Neural progenitor cell (in vitro differentiated cells): ENCODE measurements at regions not wholly inside any gene's neighbourhood (a gene's known extent, or its start where the extent isn't known, plus 50 kb on each side); places are given as distances from the start of the nearest gene placed in this dataset.

Experiments used
- DNase-seq: peaks from one replicate; pipeline ENCODE4 v3.0.0-alpha.2; 2016; ENCODE audit warnings: low spot score
- H2AFZ ChIP-seq: fragments of 200-600 bp; sonication (generic); replicated peaks from 2 replicates; pipeline ENCODE4 v1.6.1; 2016; ENCODE audit warnings: antibody characterized with exemption
- H3F3A ChIP-seq: fragments of 200-600 bp; sonication (generic); 2 replicates; pipeline ENCODE4 v1.6.1; 2016; ENCODE audit warnings: antibody characterized with exemption, low read depth
- H3K27ac ChIP-seq: fragments of 200-600 bp; sonication (generic); 2 replicates; pipeline ENCODE4 v1.5.1; 2016; ENCODE audit warnings: mild to moderate bottlenecking
- H3K27me3 ChIP-seq: fragments of 200-600 bp; sonication (generic); 2 replicates; pipeline ENCODE4 v1.6.1; 2016; ENCODE audit warnings: mild to moderate bottlenecking, moderate library complexity
- H3K36me3 ChIP-seq: fragments of 200-600 bp; sonication (generic); 2 replicates; pipeline ENCODE4 v1.5.1; 2016
- H3K4me1 ChIP-seq: fragments of 200-600 bp; sonication (generic); 2 replicates; pipeline ENCODE4 v1.6.1; 2016; ENCODE audit warnings: mixed run types
- H3K4me2 ChIP-seq: fragments of 200-600 bp; sonication (generic); 2 replicates; pipeline ENCODE4 v1.6.1; 2016
- H3K4me3 ChIP-seq: fragments of 200-600 bp; sonication (generic); 2 replicates; pipeline ENCODE4 v1.5.1; 2016
- H3K79me2 ChIP-seq: fragments of 200-600 bp; sonication (generic); 2 replicates; pipeline ENCODE4 v1.6.1; 2016; ENCODE audit warnings: low read depth
- H3K9ac ChIP-seq: fragments of 200-600 bp; sonication (generic); 2 replicates; pipeline ENCODE4 v1.6.1; 2016
- H3K9me3 ChIP-seq: fragments of 200-600 bp; sonication (generic); 2 replicates; pipeline ENCODE4 v1.5.1; 2016; ENCODE audit warnings: low read depth
- H4K20me1 ChIP-seq: fragments of 200-600 bp; sonication (generic); 2 replicates; pipeline ENCODE4 v1.6.1; 2016; ENCODE audit warnings: low read depth
- H3K27ac Mint-ChIP-seq: 3 replicates; pipeline ENCODE4 v1.8.0; 2021; ENCODE audit warnings: mixed read lengths
- H3K27me3 Mint-ChIP-seq: 2 replicates; pipeline ENCODE4 v1.8.0; 2022; ENCODE audit warnings: low read depth, mild to moderate bottlenecking, inconsistent platforms, moderate library complexity, mixed read lengths; ENCODE audit not compliant: insufficient read depth
- H3K36me3 Mint-ChIP-seq: 3 replicates; pipeline ENCODE4 v1.8.0; 2021; ENCODE audit warnings: mixed read lengths
- H3K4me1 Mint-ChIP-seq: 3 replicates; pipeline ENCODE4 v1.8.0; 2021; ENCODE audit warnings: mixed read lengths
- H3K4me3 Mint-ChIP-seq: 3 replicates; pipeline ENCODE4 v1.8.0; 2021; ENCODE audit warnings: mild to moderate bottlenecking, moderate library complexity, mixed read lengths
- H3K9me3 Mint-ChIP-seq: 3 replicates; pipeline ENCODE4 v1.8.0; 2020; ENCODE audit warnings: mixed read lengths
- CTCF ChIP-seq: fragments of 200-600 bp; sonication (generic); IDR thresholded peaks from 2 replicates; pipeline ENCODE4 v1.5.1; 2017; ENCODE audit warnings: antibody characterized with exemption, mild to moderate bottlenecking
- EZH2 ChIP-seq: fragments of 200-600 bp; sonication (generic); IDR thresholded peaks from 2 replicates; pipeline ENCODE4 v1.6.1; 2017; ENCODE audit warnings: antibody characterized with exemption, mild to moderate bottlenecking, moderate library complexity
- EZH2phosphoT487 ChIP-seq: fragments of 200-600 bp; sonication (generic); IDR thresholded peaks from 2 replicates; pipeline ENCODE4 v1.6.1; 2017; ENCODE audit warnings: antibody characterized with exemption

DNA sequence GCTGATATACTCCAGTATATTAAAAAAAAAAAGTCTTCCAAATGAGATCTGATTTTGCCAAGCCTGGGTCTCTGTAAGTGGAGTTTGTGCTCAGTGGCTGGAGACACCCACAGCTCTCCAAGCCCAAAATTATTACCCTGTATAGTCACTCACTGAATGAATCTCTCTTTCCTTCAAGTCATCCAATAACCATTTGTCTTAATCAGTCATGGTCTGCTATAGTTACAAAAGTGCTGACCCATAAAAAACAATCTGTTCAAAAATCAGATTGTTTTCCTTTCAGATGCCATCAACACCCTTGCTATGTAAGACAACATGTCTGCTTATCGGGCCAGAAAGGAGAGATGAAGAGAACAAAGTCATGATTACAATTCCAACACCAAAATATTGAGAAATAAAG lies 159.4 kb upstream of the FST start:
- no peak overlapping the region for H2AFZ ChIP-seq
- no peak overlapping the region for H3K4me2 ChIP-seq
- H3K4me3 ChIP-seq: no peak overlapping the region
- no peaks in the 10 kb centered on the region for H3F3A ChIP-seq
- no peak overlapping the region for H3K9ac ChIP-seq
- no peaks in the 10 kb centered on the region for H3K79me2 ChIP-seq
- H3K27me3 Mint-ChIP-seq: no peaks in the 10 kb centered on the region
- H3K9me3 ChIP-seq: no peaks in the 10 kb centered on the region
- no peak for DNase-seq
- H3K4me1 ChIP-seq: no peaks in the 10 kb centered on the region
- no peak overlapping the region for H3K4me3 Mint-ChIP-seq
- no peaks in the 10 kb centered on the region for H3K9me3 Mint-ChIP-seq
- no peak overlapping the region for H3K27ac ChIP-seq
- H3K36me3 ChIP-seq: no peaks in the 10 kb centered on the region
- TF ChIP-seq EZH2phosphoT487: no peak
- TF ChIP-seq EZH2: no peak
- no peaks in the 10 kb centered on the region for H4K20me1 ChIP-seq
- no peaks in the 10 kb centered on the region for H3K4me1 Mint-ChIP-seq
- H3K27me3 ChIP-seq: no peaks in the 10 kb centered on the region
- no peak overlapping the region for H3K27ac Mint-ChIP-seq
- no peaks in the 10 kb centered on the region for H3K36me3 Mint-ChIP-seq

GRCh38 chr5:53321721-53322120 lies 158.7 kb upstream of the FST start:
- Histone ChIP-seq H3K36me3 (no peaks in the 10 kb centered on the region), H3K27ac (no peak overlapping the region), H3K4me3 (no peak overlapping the region), H3K9me3 (no peaks in the 10 kb centered on the region), H3K4me1 (no peaks in the 10 kb centered on the region), H3K9ac (no peak overlapping the region), H3K27me3 (no peaks in the 10 kb centered on the region), H3F3A (no peaks in the 10 kb centered on the region), H2AFZ (no peak overlapping the region), H3K4me2 (no peak overlapping the region), H4K20me1 (no peaks in the 10 kb centered on the region), H3K79me2 (no peaks in the 10 kb centered on the region)
- H3K9me3 Mint-ChIP-seq: no peaks in the 10 kb centered on the region
- H3K27ac Mint-ChIP-seq: no peak overlapping the region
- H3K36me3 Mint-ChIP-seq: no peaks in the 10 kb centered on the region
- no peak for TF ChIP-seq EZH2phosphoT487
- H3K4me3 Mint-ChIP-seq: no peak overlapping the region
- no peaks in the 10 kb centered on the region for H3K27me3 Mint-ChIP-seq
- DNase-seq: no peak
- no peaks in the 10 kb centered on the region for H3K4me1 Mint-ChIP-seq

DNA sequence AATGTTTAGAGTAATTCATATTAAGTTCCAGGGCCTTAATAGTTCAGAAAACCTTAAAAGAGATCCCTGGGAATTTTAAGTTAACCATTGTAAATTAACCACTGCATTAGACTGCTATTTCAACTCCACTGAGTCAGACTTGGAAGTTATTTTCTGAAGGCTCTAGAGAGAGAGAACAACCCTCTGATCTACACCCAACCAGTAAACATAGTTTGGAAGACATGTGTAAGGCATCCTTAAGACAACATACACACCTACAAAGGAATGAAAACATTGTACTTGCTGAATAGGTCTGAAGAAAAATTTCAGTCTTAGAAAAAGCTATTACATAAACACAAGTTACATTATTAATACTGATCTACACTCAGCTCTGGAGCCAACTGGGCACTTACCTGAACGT lies 158.2 kb upstream of the FST start:
- H3K4me3 ChIP-seq: no peak overlapping the region
- no peak overlapping the region for H3K4me2 ChIP-seq
- H4K20me1 ChIP-seq: no peaks in the 10 kb centered on the region
- H3K79me2 ChIP-seq: no peaks in the 10 kb centered on the region
- H3K4me1 ChIP-seq: no peaks in the 10 kb centered on the region
- H3K9me3 ChIP-seq: no peaks in the 10 kb centered on the region
- no peak overlapping the region for H3K9ac ChIP-seq
- H3K9me3 Mint-ChIP-seq: no peaks in the 10 kb centered on the region
- H3K36me3 Mint-ChIP-seq: no peaks in the 10 kb centered on the region
- H3K4me1 Mint-ChIP-seq: no peaks in the 10 kb centered on the region
- no peak for DNase-seq
- no peak overlapping the region for H3K4me3 Mint-ChIP-seq
- H3K27ac ChIP-seq: no peak overlapping the region
- H3F3A ChIP-seq: no peaks in the 10 kb centered on the region
- H2AFZ ChIP-seq: peak overlapping the region; percentile 7
- no peaks in the 10 kb centered on the region for H3K36me3 ChIP-seq
- TF ChIP-seq EZH2phosphoT487 (no peak), EZH2 (no peak), CTCF (no peak)
- H3K27me3 ChIP-seq: no peaks in the 10 kb centered on the region
- H3K27ac Mint-ChIP-seq: no peak overlapping the region
- no peaks in the 10 kb centered on the region for H3K27me3 Mint-ChIP-seq

GRCh38 chr5:53323511-53323910 lies 156.9 kb upstream of the FST start:
- H3K9ac ChIP-seq: no peak overlapping the region
- Mint-ChIP-seq H3K27me3 (no peaks in the 10 kb centered on the region), H3K9me3 (no peaks in the 10 kb centered on the region), H3K4me1 (no peaks in the 10 kb centered on the region), H3K4me3 (no peak overlapping the region), H3K36me3 (no peaks in the 10 kb centered on the region), H3K27ac (no peak overlapping the region)
- H2AFZ ChIP-seq: no peak overlapping the region
- no peaks in the 10 kb centered on the region for H3K36me3 ChIP-seq
- no peak overlapping the region for H3K27ac ChIP-seq
- no peak for DNase-seq
- no peaks in the 10 kb centered on the region for H4K20me1 ChIP-seq
- H3K4me3 ChIP-seq: no peak overlapping the region
- no peaks in the 10 kb centered on the region for H3K27me3 ChIP-seq
- H3F3A ChIP-seq: no peaks in the 10 kb centered on the region
- H3K4me1 ChIP-seq: no peaks in the 10 kb centered on the region
- no peaks in the 10 kb centered on the region for H3K79me2 ChIP-seq
- no peaks in the 10 kb centered on the region for H3K9me3 ChIP-seq
- TF ChIP-seq EZH2phosphoT487 (no peak), EZH2 (no peak), CTCF (no peak)
- H3K4me2 ChIP-seq: no peak overlapping the region
